CD4-positive, alpha-beta T cell treated with Interleukin-17A for 4 hours (primary cell): ENCODE measurements at regions not wholly inside any gene's neighbourhood (a gene's known extent, or its start where the extent isn't known, plus 50 kb on each side); places are given as distances from the start of the nearest gene placed in this dataset.

Source experiments
- DNase-seq: peaks from one replicate; pipeline ENCODE4 v3.0.0-alpha.2; 2020; ENCODE audit warnings: mixed read lengths

DNA sequence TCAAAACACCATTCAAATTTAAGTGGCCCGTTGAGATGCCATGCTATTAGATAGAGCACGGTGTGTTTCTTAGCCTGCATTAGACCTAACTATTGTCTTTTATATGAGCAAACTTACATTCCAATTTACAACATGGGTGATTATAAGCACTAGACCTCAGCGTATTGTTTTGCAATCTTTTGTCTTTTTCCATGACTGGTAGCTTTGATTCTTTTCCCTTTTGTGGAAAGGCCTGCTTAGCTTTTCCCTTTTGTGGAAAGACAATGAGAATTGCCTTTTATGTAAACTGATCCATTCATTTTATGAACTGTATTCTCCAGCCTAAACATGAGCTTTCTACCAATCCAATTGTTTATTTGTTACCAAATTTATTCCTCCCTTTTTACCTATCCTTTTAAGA, 823.1 kb downstream of the CCSER2 start:
- DNase-seq, result no peak

- DNase-seq, result no peak
Observed at GRCh38 chr10:85152496-85152895, 824.1 kb downstream of the CCSER2 start.

- no peak for DNase-seq
Observed at GRCh38 chr10:85152911-85153310, 824.5 kb downstream of the CCSER2 start.

GRCh38 chr10:85157206-85157605, 828.8 kb downstream of the CCSER2 start:
- DNase-seq, result no peak

DNA sequence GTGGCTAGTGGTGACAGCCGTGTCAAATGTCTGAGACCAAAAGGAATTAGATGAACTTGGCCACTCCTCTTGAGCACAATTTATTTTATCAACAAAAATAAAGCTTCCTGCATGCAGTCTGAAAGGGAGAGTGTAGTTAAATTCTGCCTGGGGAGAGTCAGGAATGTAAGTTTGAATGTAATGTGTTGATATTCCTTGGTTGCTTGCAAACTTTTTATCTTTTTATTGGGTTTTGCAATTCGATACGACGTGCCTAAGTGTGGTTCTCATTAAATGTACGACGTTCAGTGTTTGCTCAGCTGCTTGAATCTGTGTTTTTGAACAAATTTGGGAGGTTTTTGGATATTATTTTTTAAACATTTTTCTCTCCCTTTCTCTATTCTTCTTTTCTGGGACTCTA, 839.9 kb downstream of the CCSER2 start:
- no peak for DNase-seq

- no peak for DNase-seq
Observed at GRCh38 chr10:85170026-85170425, 841.6 kb downstream of the CCSER2 start.

DNA sequence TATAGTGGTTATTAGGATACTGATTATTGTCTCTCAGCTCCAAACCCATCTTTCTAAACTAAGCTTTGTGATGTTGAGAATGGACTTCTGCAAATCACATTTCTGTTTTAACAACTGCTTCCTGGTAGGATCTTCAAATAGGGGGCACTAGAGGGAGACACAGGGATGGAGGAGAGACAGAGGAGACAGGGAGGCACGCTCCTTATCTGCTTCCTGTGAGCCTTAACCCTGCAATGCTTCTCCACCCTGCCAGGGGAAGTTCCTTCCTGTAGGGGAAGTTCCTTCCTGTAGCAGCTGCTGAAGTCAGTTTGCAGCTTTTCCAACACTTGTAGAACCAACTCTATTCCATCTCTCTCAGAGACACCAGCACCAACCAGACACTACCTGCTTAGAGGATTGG, 847.2 kb downstream of the CCSER2 start:
- no peak for DNase-seq

GRCh38 chr10:85177767-85178166, 849.4 kb downstream of the CCSER2 start:
- no peak for DNase-seq

- DNase-seq, result no peak
Observed at GRCh38 chr10:85187047-85187446, 858.7 kb downstream of the CCSER2 start.

GRCh38 chr10:85188770-85189484, 860.5 kb downstream of the CCSER2 start:
- no peak for DNase-seq

DNA sequence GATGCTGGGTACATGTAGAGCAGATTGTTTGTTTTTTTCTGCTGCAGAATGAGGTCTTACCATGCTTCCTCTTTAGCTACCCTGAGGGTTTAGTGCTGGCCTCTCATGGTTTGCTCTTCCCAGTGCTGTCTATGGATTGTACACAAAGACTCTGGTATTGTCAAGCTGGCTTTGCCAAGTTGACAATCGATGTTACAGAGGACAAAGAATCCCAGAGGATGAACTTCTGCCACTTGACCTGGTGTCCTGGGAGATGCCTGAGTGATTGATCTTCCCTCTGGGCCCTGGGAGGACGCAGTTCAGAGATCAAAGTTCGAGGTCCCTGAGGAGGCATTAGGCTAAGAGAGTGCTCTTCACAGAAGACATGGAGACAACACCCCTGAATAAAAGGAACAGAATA, 865.4 kb downstream of the CCSER2 start:
- no peak for DNase-seq

GRCh38 chr10:85194706-85195105, 866.3 kb downstream of the CCSER2 start:
- DNase-seq, result no peak

- DNase-seq, result no peak
Observed at GRCh38 chr10:85195596-85195995, 867.2 kb downstream of the CCSER2 start.

- no peak for DNase-seq
Observed at GRCh38 chr10:85204814-85205213, 876.4 kb downstream of the CCSER2 start.

DNA sequence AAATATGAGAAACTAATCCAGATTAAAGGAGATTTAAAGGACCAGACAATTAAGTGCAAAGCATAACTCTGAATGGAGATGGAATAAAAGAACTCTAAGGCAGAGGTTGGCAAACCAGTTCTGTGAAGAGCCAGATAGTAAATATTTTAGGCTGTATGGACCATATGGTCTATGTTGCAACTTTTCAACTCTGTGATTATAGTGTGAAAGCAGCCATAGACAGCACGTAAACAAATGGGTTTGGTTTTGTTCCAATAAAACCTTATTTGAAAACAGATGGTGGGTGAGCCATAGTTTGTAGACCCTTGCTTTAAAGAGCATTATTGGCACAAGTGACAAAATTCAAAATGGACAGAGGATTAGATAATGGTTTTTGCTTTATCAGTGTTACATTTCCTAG, 884.1 kb downstream of the CCSER2 start:
- no peak for DNase-seq

DNA sequence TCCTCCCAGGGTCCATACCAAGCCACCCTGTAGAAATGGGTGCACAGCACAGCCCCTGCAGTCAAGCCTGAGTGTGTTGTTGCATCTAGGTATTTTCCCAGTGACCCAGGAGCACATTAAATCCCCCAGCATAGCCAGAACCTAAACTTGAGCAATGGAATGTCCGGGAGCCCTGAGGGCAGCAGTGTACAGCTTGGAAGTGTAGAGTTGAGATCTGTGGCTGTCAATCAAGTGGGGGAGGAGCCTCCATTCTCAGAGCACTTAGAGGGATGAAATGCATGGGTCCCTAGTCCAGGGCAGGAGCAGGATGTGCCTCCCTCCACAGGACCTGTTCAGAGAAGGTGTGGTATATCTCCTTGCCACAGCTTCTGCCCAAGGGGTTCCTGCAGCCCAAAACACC, 885.1 kb downstream of the CCSER2 start:
- DNase-seq, result no peak

DNA sequence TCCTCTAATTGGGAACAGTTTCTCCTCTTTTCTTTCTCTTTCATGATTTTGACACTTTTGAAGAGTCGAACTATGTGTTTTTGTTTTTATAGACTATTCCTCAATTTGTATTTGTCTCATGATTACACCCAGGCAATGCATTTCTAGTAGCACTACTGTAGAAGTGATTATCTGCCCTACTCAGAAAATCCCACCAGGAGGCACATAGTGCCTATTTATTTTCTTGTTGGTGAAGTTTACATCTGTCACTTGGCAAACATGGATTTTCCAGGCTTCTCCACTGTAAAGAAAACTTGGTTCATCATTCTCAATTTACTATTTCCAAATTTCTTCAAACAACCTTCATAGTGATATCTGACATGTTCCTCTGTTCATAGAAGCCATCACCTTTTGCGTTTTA, 893.9 kb downstream of the CCSER2 start:
- no peak for DNase-seq

GRCh38 chr10:85224366-85224940, 896.1 kb downstream of the CCSER2 start:
- DNase-seq, result no peak

GRCh38 chr10:85225311-85225710, 896.9 kb downstream of the CCSER2 start:
- no peak for DNase-seq

GRCh38 chr10:85226596-85226995, 898.2 kb downstream of the CCSER2 start:
- DNase-seq, result no peak

GRCh38 chr10:85228726-85229125, 900.3 kb downstream of the CCSER2 start:
- no peak for DNase-seq

DNA sequence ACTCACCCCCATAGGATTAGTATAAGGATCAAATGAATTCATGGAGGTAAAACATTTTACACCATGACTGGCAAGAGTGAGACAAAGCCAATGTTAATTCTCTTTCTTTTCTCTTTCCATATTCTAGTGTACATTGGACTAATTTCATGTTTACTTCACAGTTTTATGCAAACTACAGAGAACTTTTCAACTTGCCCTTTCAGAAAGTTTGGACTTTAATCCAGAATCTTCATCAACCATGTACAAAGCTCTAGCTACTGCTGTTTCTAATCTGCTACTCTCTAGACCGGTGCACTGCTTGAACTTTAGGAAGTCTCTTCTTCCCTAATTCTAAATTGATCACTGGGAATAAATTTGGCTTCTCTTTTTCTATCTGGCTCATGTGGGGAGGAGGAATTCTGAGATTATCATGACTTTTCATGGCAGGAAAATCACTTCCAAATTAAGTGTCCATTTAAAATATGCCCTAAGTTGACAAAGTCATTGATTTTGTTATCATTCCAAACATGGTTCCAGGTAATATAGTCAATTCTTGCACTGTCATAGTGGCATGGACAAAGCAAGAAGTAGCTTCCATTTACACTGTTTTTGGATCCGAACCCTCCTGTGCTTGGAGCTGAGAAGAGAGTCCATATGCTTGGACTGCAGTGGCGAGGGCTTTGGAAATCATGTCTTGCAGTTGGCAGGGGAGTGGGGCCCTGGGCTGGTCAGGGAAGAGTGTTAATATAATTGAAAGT, 903.3 kb downstream of the CCSER2 start:
- DNase-seq, result no peak

DNA sequence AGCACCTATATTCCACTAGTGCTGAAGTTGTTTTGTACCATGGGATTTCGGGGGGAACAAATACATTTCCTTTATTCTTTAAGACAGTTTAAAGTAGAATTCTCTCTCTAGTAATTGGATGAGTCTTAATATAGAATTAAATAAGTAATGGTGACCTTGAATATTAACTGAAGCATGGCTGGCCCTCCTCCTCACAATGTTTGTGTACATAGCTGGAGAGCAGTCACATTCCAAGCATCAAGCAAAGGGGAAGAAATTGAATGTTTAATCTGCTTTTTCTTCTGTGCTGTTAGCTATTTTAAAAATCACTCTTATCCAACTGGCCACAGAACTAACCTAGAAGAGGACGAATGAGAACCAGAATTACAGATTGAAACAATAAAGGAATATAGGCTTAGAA, 906.9 kb downstream of the CCSER2 start:
- DNase-seq, result no peak

DNA sequence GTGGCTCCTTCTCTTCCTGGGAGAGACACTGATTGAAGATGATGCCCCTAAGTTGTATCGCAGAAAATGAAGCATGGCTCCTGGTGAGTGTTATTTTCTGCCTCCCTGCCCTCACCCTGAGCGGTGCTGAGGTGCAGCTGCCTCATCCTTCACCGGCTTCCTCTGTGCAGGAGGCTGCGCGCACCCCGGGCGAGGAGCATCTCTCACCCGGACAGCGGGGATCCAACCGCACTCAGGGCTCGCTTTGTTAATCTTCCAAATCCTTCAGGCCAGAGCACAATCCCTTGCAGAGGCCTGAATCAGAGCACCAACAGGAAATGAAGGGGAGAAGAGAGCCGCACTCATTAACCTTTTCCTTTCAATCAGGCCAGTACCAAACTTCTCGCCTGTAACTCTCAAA, 910.3 kb downstream of the CCSER2 start:
- no peak for DNase-seq
